HG03520 (cell line): ENCODE measurements at regions not wholly inside any gene's neighbourhood (a gene's known extent, or its start where the extent isn't known, plus 50 kb on each side); places are given as distances from the start of the nearest gene placed in this dataset.
"Not testable (repeated sequence)": the region's sequence is repeated elsewhere in the genome, so short reads cannot be mapped to it uniquely, and the experiment has no call there.

Source experiments
- ATAC-seq: cut with Tn5 transposase; IDR thresholded peaks from one replicate; pipeline ENCODE4 v1.9.1; 2021; ENCODE audit warnings: mild to moderate bottlenecking, moderate library complexity; ENCODE audit not compliant: unreplicated experiment

GRCh38 chr12:83656004-83656403 is 969.3 kb downstream of the TMTC2 start:
- no peak for ATAC-seq

DNA sequence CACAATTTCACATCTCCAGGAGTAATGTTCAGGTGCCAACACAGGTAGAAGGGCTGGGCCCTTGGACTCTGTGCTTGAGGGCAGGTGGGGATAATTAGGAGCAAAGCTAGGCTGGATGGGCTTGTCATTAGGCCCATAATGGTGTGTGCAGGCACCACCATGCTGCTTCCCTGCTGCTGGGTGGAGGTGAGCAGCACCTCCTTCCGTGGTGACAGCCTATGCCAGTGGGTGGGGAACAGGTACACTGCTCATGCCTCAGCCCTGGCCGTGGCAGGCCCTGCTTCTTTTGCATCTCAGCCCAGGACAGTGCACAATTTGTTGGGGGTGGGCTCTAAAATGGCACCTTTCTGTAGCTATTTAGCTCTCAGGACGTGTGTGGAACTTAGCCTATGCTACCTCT is 955.5 kb downstream of the TMTC2 start:
- ATAC-seq = no peak

- ATAC-seq = no peak
Observed at GRCh38 chr12:83641789-83642188, 955.1 kb downstream of the TMTC2 start.

- no peak for ATAC-seq
Observed at GRCh38 chr12:83634726-83635267, 948.1 kb downstream of the TMTC2 start.

DNA sequence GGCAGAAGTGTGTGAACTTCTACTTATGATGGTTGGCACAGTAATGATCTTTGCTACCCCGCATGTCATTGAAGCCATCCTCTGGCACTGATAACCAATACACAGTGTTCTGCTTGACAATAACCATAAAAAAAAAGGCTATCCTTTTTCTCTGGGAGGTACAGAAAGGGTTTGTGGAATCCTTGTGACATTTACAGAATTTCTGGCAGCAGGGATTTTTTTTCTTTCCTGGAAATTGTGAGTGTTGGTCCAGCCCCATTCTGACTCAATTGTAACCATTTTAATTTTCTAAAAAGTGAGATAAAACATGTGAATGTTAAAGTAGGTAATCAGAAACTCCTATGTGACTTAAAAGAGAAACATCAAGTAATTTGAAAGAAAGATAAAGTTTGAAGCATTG is 943.8 kb downstream of the TMTC2 start:
- no peak for ATAC-seq

DNA sequence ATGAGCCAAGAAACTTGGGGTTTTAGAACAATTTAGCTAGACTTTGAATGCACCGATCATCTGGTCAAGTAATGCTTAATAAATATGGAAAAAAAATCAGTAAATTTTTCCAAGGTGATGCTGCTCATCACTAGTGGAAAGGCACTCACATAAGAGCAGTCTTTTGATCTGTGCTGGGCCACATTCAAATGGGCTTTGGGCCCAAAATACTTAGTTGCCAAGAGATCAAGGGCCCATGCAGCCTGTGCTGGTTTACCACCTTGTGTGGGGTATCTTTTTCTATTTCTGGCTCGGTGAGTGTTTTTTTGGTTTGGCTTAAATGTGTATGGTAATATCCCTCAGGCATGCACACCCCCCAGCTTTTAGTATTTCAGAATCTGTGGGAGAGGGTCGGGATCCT is 943.2 kb downstream of the TMTC2 start:
- no peak for ATAC-seq

- no peak for ATAC-seq
Observed at GRCh38 chr12:83622205-83622604, 935.5 kb downstream of the TMTC2 start.

DNA sequence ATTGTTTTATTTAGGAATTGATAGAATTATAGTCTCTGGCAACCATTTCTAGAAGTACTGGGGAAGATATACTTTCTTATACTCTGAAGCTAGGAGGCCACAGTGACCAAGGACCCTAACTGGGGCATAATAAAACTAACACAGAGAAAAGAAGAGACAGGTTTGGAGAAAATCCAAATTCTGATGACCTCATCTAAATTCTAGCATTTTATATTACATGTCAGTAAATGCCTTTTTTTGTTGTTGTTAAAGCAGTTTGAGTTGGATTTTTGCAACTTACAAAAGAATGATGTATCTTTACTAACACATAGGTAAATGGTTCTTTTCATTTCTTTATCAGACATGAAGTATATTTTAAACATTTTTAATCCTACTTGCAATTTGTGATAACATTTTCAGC is 933.3 kb downstream of the TMTC2 start:
- ATAC-seq = no peak

DNA sequence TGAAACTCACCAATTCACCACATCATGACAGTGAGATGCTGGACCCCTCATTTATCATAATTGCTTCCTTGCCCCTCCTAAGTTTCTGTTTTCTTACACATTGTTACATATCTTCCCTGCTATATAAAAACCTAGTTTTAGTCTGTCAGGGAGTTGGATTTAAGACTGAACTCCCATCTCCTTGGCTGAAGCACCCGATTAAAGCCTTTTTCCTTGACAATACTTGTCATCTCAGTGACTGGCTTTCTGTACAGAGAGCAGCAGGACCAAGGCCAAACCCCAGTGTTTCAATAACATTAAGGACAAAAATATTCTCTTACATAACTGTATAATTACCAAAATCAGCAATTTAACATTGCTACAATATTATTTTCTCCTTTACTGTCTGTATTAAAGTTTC is 928.4 kb downstream of the TMTC2 start:
- no peak for ATAC-seq

GRCh38 chr12:83613586-83614110 is 926.9 kb downstream of the TMTC2 start:
- no peak for ATAC-seq

- ATAC-seq = no peak
Observed at GRCh38 chr12:83603106-83603505, 916.4 kb downstream of the TMTC2 start.

GRCh38 chr12:83575326-83575725 is 888.6 kb downstream of the TMTC2 start:
- ATAC-seq = no peak

DNA sequence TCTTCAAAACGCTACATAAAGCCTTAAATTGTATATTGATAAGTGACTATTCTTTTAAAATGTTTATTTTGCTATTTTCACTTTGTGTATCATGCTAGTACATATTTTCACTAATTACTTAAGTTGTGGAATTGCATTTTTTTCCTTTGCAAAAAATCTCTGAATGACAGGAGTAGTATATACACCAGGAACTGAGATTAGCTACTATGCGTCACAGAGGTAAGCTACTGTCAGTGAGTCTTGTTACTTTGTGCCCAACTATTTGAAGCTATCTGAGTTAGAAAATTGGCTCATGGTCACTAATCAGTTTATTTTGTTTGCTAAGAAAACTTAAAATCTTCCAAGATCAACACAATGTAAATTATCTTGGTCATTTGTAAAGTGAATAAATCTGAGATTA is 887.4 kb downstream of the TMTC2 start:
- no peak for ATAC-seq

DNA sequence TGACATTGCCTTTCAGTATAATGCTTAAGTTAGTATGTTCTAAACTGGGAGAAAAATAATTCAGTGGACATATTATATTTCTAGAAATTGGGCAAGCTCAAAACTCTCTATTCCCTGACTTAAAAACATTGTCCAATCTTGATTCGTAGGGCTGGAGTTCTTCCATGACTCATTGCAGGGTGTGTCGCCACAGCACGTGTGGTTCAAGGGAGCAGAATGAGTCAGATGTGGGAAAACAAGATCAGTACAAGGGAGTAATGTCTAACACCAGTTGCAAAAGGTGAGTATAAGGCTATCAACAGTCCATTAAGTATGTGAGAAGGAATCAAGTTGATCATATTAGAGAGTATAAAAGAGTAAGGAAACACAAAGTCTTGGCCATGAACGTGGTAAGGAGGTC is 887.0 kb downstream of the TMTC2 start:
- no peak for ATAC-seq

DNA sequence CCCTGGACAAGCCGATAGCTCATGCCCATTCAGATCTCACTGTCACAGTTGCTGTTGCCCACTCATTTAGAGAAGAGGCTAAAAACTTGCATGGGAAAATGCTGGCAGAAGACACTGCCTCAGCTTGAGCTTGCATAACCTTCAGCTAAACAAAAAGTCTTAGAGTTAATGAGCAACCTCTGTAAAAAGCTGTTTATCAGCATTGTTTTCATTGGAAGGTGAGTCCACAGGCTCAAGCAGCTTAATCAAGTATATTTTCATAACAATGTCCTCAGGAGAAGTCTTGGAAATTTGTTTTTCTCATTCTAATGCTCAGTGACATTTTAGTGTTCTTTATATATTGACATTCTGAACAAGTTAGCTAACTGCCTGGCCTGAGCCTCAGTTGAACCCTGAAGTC is 872.9 kb downstream of the TMTC2 start:
- ATAC-seq = no peak

DNA sequence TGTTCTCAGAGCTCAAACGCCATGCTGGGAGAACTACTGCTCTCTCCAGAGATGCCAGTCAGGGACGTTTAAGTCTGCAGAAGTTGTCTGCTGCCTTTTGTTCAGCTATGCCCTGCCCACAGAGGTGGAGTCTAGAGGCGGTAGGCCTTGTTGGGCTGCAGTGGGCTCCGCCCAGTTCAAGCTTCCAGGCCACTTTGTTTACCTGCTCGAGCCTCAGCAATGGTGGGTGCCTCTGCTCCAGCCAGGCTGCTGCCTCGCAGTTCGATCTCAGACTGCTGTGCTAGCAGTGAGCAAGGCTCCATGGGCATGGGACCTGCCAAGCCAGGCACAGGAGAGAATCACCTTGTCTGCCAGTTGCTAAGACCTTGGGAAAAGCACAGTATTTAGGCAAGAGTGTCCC is 869.3 kb downstream of the TMTC2 start:
- not testable (repeated sequence) for ATAC-seq

GRCh38 chr12:83541446-83541845 is 854.7 kb downstream of the TMTC2 start:
- ATAC-seq = no peak

- ATAC-seq = no peak
Observed at GRCh38 chr12:83538361-83538965, 851.8 kb downstream of the TMTC2 start.

- no peak for ATAC-seq
Observed at GRCh38 chr12:83537428-83538053, 850.8 kb downstream of the TMTC2 start.

- no peak for ATAC-seq
Observed at GRCh38 chr12:83536496-83536895, 849.8 kb downstream of the TMTC2 start.

DNA sequence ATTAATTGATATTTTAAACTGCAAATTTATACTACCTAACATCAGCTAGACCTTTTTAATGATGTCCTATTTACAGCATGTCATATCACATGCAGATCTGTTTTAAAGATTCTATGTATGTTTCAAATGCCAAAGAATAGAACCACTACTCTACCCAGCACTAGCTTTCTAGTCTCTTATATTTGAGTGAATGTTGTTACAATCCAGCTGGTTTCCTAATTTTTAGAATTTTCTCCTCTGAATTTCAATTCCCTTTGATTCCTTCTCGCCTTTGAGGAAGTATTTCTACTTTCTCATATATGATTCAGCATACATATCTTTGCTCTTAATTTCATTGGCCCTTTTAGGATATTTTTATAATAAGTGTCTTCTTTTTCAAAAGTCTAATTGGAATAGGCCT is 841.9 kb downstream of the TMTC2 start:
- no peak for ATAC-seq

DNA sequence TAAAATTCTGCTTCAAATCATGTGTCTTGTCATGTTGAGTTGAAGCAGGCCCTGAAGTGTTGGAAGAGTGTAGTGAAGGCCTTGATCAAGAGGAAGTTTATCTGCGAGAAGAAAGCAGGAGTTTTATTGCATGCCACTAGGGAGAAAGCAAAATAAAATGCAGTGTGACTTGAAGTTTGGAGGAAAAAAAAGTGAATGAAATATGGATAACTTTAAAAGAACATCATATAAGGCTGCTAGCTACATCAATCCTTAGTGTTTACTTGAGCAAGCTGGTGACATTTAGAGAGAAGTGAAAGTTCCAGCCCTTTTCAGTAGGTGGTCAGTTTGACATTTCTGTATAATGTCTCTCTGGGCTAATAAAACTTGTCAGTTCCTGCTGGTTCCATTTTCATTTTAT is 841.1 kb downstream of the TMTC2 start:
- ATAC-seq = no peak
